ENCODE measurements at regions not wholly inside any gene's neighbourhood (a gene's known extent, or its start where the extent isn't known, plus 50 kb on each side); places are given as distances from the start of the nearest gene placed in this dataset.

GRCh38 chr4:58522765-58523382, 1412.7 kb upstream of the IGFBP7 start:
- TF ChIP-seq CTCF (IDR thresholded peaks at IDR 0.05) (no peak), POLR2A (IDR thresholded peaks at IDR 0.05) (no peak), POLR2AphosphoS5 (IDR thresholded peaks at IDR 0.05) (no peak), EP300 (IDR thresholded peaks at IDR 0.05; ENCODE audit: low read depth) (no peak)

Measured in transverse colon (tissue), 4 donors.